ENCODE measurements at regions not wholly inside any gene's neighbourhood (a gene's known extent, or its start where the extent isn't known, plus 50 kb on each side); places are given as distances from the start of the nearest gene placed in this dataset.

GRCh38 chr21:15993951-15994350 is 264.2 kb downstream of the USP25 start:
- Histone ChIP-seq H3K27me3 (ENCODE audit: control insufficient read depth, insufficient read depth, low read length) (no peaks in the 10 kb centered on the region), H3K36me3 (replicated peaks; ENCODE audit: control insufficient read depth, insufficient read depth, low read length) (no peaks in the 10 kb centered on the region), H3K4me3 (ENCODE audit: insufficient read depth, low read depth, low read length) (no peak overlapping the region)
- no peak for DNase-seq

GRCh38 chr21:15999741-16000140 is 270.0 kb downstream of the USP25 start:
- no peak overlapping the region for H3K4me3 ChIP-seq (ENCODE audit: insufficient read depth, low read depth, low read length)
- no peaks in the 10 kb centered on the region for H3K27me3 ChIP-seq (ENCODE audit: control insufficient read depth, insufficient read depth, low read length)
- no peak for DNase-seq
- no peaks in the 10 kb centered on the region for H3K36me3 ChIP-seq (replicated peaks; ENCODE audit: control insufficient read depth, insufficient read depth, low read length)

GRCh38 chr21:16002874-16003466 is 273.2 kb downstream of the USP25 start:
- Histone ChIP-seq H3K36me3 (replicated peaks; ENCODE audit: control insufficient read depth, insufficient read depth, low read length) (no peaks in the 10 kb centered on the region), H3K4me3 (ENCODE audit: insufficient read depth, low read depth, low read length) (no peak overlapping the region), H3K27me3 (ENCODE audit: control insufficient read depth, insufficient read depth, low read length) (no peaks in the 10 kb centered on the region)
- no peak for DNase-seq

- no peak for DNase-seq
- Histone ChIP-seq H3K36me3 (replicated peaks; ENCODE audit: control insufficient read depth, insufficient read depth, low read length) (no peaks in the 10 kb centered on the region), H3K27me3 (ENCODE audit: control insufficient read depth, insufficient read depth, low read length) (no peaks in the 10 kb centered on the region), H3K4me3 (ENCODE audit: insufficient read depth, low read depth, low read length) (no peak overlapping the region)
Measured at GRCh38 chr21:16004086-16004485, 274.3 kb downstream of the USP25 start.

- Histone ChIP-seq H3K4me3 (ENCODE audit: insufficient read depth, low read depth, low read length) (no peak overlapping the region), H3K27me3 (ENCODE audit: control insufficient read depth, insufficient read depth, low read length) (no peaks in the 10 kb centered on the region), H3K36me3 (replicated peaks; ENCODE audit: control insufficient read depth, insufficient read depth, low read length) (no peaks in the 10 kb centered on the region)
- no peak for DNase-seq
Measured at GRCh38 chr21:16004523-16004922, 274.7 kb downstream of the USP25 start.

- no peaks in the 10 kb centered on the region for H3K36me3 ChIP-seq (replicated peaks; ENCODE audit: control insufficient read depth, insufficient read depth, low read length)
- H3K4me3 ChIP-seq (ENCODE audit: insufficient read depth, low read depth, low read length): no peak overlapping the region
- no peak for DNase-seq
- H3K27me3 ChIP-seq (ENCODE audit: control insufficient read depth, insufficient read depth, low read length): no peaks in the 10 kb centered on the region
Measured at GRCh38 chr21:16005996-16006395, 276.2 kb downstream of the USP25 start.

- DNase-seq: no peak
- Histone ChIP-seq H3K4me3 (ENCODE audit: insufficient read depth, low read depth, low read length) (no peak overlapping the region), H3K36me3 (replicated peaks; ENCODE audit: control insufficient read depth, insufficient read depth, low read length) (no peaks in the 10 kb centered on the region), H3K27me3 (ENCODE audit: control insufficient read depth, insufficient read depth, low read length) (no peaks in the 10 kb centered on the region)
Measured at GRCh38 chr21:16007943-16008342, 278.2 kb downstream of the USP25 start.

- no peaks in the 10 kb centered on the region for H3K36me3 ChIP-seq (replicated peaks; ENCODE audit: control insufficient read depth, insufficient read depth, low read length)
- H3K4me3 ChIP-seq (ENCODE audit: insufficient read depth, low read depth, low read length): no peak overlapping the region
- H3K27me3 ChIP-seq (ENCODE audit: control insufficient read depth, insufficient read depth, low read length): no peaks in the 10 kb centered on the region
- no peak for DNase-seq
Measured at GRCh38 chr21:16011719-16012118, 281.9 kb downstream of the USP25 start.

GRCh38 chr21:16013570-16013969 is 283.8 kb downstream of the USP25 start:
- no peaks in the 10 kb centered on the region for H3K36me3 ChIP-seq (replicated peaks; ENCODE audit: control insufficient read depth, insufficient read depth, low read length)
- DNase-seq: no peak
- H3K4me3 ChIP-seq (ENCODE audit: insufficient read depth, low read depth, low read length): no peak overlapping the region
- H3K27me3 ChIP-seq (ENCODE audit: control insufficient read depth, insufficient read depth, low read length): no peaks in the 10 kb centered on the region

GRCh38 chr21:16020878-16021277 is 291.1 kb downstream of the USP25 start:
- DNase-seq: no peak
- H3K36me3 ChIP-seq (replicated peaks; ENCODE audit: control insufficient read depth, insufficient read depth, low read length): no peaks in the 10 kb centered on the region
- H3K27me3 ChIP-seq (ENCODE audit: control insufficient read depth, insufficient read depth, low read length): no peaks in the 10 kb centered on the region
- no peak overlapping the region for H3K4me3 ChIP-seq (ENCODE audit: insufficient read depth, low read depth, low read length)

- no peaks in the 10 kb centered on the region for H3K27me3 ChIP-seq (ENCODE audit: control insufficient read depth, insufficient read depth, low read length)
- no peaks in the 10 kb centered on the region for H3K36me3 ChIP-seq (replicated peaks; ENCODE audit: control insufficient read depth, insufficient read depth, low read length)
- no peak overlapping the region for H3K4me3 ChIP-seq (ENCODE audit: insufficient read depth, low read depth, low read length)
- DNase-seq: no peak
Measured at GRCh38 chr21:16022116-16022515, 292.3 kb downstream of the USP25 start.

- DNase-seq: no peak
- H3K27me3 ChIP-seq (ENCODE audit: control insufficient read depth, insufficient read depth, low read length): no peaks in the 10 kb centered on the region
- H3K4me3 ChIP-seq (ENCODE audit: insufficient read depth, low read depth, low read length): no peak overlapping the region
- H3K36me3 ChIP-seq (replicated peaks; ENCODE audit: control insufficient read depth, insufficient read depth, low read length): no peaks in the 10 kb centered on the region
Measured at GRCh38 chr21:16022921-16023320, 293.1 kb downstream of the USP25 start.

GRCh38 chr21:16028142-16028541 is 298.4 kb downstream of the USP25 start:
- no peaks in the 10 kb centered on the region for H3K36me3 ChIP-seq (replicated peaks; ENCODE audit: control insufficient read depth, insufficient read depth, low read length)
- no peak for DNase-seq
- H3K4me3 ChIP-seq (ENCODE audit: insufficient read depth, low read depth, low read length): no peak overlapping the region
- no peaks in the 10 kb centered on the region for H3K27me3 ChIP-seq (ENCODE audit: control insufficient read depth, insufficient read depth, low read length)

GRCh38 chr21:16028941-16029464 is 299.2 kb downstream of the USP25 start:
- Histone ChIP-seq H3K36me3 (replicated peaks; ENCODE audit: control insufficient read depth, insufficient read depth, low read length) (no peaks in the 10 kb centered on the region), H3K27me3 (ENCODE audit: control insufficient read depth, insufficient read depth, low read length) (no peaks in the 10 kb centered on the region), H3K4me3 (ENCODE audit: insufficient read depth, low read depth, low read length) (no peak overlapping the region)
- no peak for DNase-seq

- no peak for DNase-seq
- H3K36me3 ChIP-seq (replicated peaks; ENCODE audit: control insufficient read depth, insufficient read depth, low read length): no peaks in the 10 kb centered on the region
- H3K4me3 ChIP-seq (ENCODE audit: insufficient read depth, low read depth, low read length): no peak overlapping the region
- no peaks in the 10 kb centered on the region for H3K27me3 ChIP-seq (ENCODE audit: control insufficient read depth, insufficient read depth, low read length)
Measured at GRCh38 chr21:16033193-16033592, 303.4 kb downstream of the USP25 start.

Measured in H7 (cell line).